ENCODE measurements at regions not wholly inside any gene's neighbourhood (a gene's known extent, or its start where the extent isn't known, plus 50 kb on each side); places are given as distances from the start of the nearest gene placed in this dataset.

- TF ChIP-seq, protein P1, sequence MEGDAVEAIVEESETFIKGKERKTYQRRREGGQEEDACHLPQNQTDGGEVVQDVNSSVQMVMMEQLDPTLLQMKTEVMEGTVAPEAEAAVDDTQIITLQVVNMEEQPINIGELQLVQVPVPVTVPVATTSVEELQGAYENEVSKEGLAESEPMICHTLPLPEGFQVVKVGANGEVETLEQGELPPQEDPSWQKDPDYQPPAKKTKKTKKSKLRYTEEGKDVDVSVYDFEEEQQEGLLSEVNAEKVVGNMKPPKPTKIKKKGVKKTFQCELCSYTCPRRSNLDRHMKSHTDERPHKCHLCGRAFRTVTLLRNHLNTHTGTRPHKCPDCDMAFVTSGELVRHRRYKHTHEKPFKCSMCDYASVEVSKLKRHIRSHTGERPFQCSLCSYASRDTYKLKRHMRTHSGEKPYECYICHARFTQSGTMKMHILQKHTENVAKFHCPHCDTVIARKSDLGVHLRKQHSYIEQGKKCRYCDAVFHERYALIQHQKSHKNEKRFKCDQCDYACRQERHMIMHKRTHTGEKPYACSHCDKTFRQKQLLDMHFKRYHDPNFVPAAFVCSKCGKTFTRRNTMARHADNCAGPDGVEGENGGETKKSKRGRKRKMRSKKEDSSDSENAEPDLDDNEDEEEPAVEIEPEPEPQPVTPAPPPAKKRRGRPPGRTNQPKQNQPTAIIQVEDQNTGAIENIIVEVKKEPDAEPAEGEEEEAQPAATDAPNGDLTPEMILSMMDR (IDR thresholded peaks at IDR 0.05), result no peak
- TF ChIP-seq POLR2A (IDR thresholded peaks at IDR 0.05), result no peak
Measured at GRCh38 chr3:171948674-171949073, 90.7 kb upstream of the FNDC3B start.

Data from uterus (tissue), 2 donors.